Hepatocyte (in vitro differentiated cells): ENCODE measurements at regions not wholly inside any gene's neighbourhood (a gene's known extent, or its start where the extent isn't known, plus 50 kb on each side); places are given as distances from the start of the nearest gene placed in this dataset.

Source experiments
- DNase-seq: peaks from one replicate; pipeline ENCODE4 v3.0.0-alpha.2; 2016; ENCODE audit warnings: low spot score
- H2AFZ ChIP-seq: fragments of 200-600 bp; sonication (generic); 2 replicates; pipeline ENCODE4 v1.6.0; 2016; ENCODE audit warnings: antibody characterized with exemption, mild to moderate bottlenecking
- H3K27ac ChIP-seq: fragments of 200-600 bp; sonication (generic); 2 replicates; pipeline ENCODE4 v1.5.1; 2016; ENCODE audit warnings: mild to moderate bottlenecking
- H3K27me3 ChIP-seq: fragments of 200-600 bp; sonication (generic); 2 replicates; pipeline ENCODE4 v1.6.1; 2016
- H3K36me3 ChIP-seq: fragments of 200-600 bp; sonication (generic); replicated peaks from 2 replicates; pipeline ENCODE4 v1.5.1; 2016; ENCODE audit warnings: low read depth; ENCODE audit not compliant: insufficient read depth
- H3K4me1 ChIP-seq: fragments of 200-600 bp; sonication (generic); 2 replicates; pipeline ENCODE4 v1.5.1; 2016; ENCODE audit warnings: mild to moderate bottlenecking, moderate library complexity; ENCODE audit not compliant: insufficient read depth
- H3K4me2 ChIP-seq: fragments of 200-600 bp; sonication (generic); 2 replicates; pipeline ENCODE4 v1.6.0; 2016
- H3K4me3 ChIP-seq: fragments of 200-600 bp; sonication (generic); 2 replicates; pipeline ENCODE4 v1.5.1; 2016; ENCODE audit warnings: mild to moderate bottlenecking
- H3K79me2 ChIP-seq: fragments of 200-600 bp; sonication (generic); 2 replicates; pipeline ENCODE4 v1.6.0; 2017; ENCODE audit warnings: mild to moderate bottlenecking
- H3K9me2 ChIP-seq: fragments of 200-600 bp; sonication (generic); replicated peaks from 2 replicates; pipeline ENCODE4 v1.6.0; 2017; ENCODE audit warnings: mild to moderate bottlenecking; ENCODE audit not compliant: insufficient read depth
- H3K9me3 ChIP-seq: fragments of 200-600 bp; sonication (generic); 2 replicates; pipeline ENCODE4 v1.5.1; 2016; ENCODE audit warnings: low read depth, mild to moderate bottlenecking
- H4K20me1 ChIP-seq: fragments of 200-600 bp; sonication (generic); 2 replicates; pipeline ENCODE4 v1.6.0; 2016; ENCODE audit warnings: mild to moderate bottlenecking; ENCODE audit not compliant: insufficient read depth, poor library complexity, severe bottlenecking
- EZH2 ChIP-seq: fragments of 200-600 bp; sonication (generic); IDR thresholded peaks from 2 replicates; pipeline ENCODE4 v1.6.1; 2016; ENCODE audit warnings: antibody characterized with exemption, mild to moderate bottlenecking, borderline replicate concordance
- EZH2phosphoT487 ChIP-seq: fragments of 200-600 bp; sonication (generic); IDR thresholded peaks from one replicate; pipeline ENCODE4 v1.6.1; 2018; ENCODE audit warnings: antibody characterized with exemption, mild to moderate bottlenecking, low read depth, moderate library complexity; ENCODE audit not compliant: unreplicated experiment, severe bottlenecking
- WGBS: methylation state at CpG from one replicate; pipeline ENCODE4 v1.1.6; 2016; ENCODE audit warnings: low lambda C conversion rate; ENCODE audit errors: missing lambda C conversion rate; 5-methylcytosine and 5-hydroxymethylcytosine counted together
- TF ChIP-seq, protein P1 (sequence below): fragments of 200-600 bp; sonication (generic); IDR thresholded peaks from 2 replicates; pipeline ENCODE4 v1.5.1; 2016; ENCODE audit warnings: antibody characterized with exemption, mild to moderate bottlenecking; ENCODE audit not compliant: poor library complexity

- Histone ChIP-seq H3K36me3 (no peaks in the 10 kb centered on the region), H3K4me3 (no peak overlapping the region), H3K9me3 (no peaks in the 10 kb centered on the region), H3K4me2 (no peak overlapping the region), H2AFZ (no peak overlapping the region), H4K20me1 (no peaks in the 10 kb centered on the region), H3K79me2 (no peaks in the 10 kb centered on the region), H3K9me2 (no peaks in the 10 kb centered on the region), H3K4me1 (no peaks in the 10 kb centered on the region), H3K27me3 (no peaks in the 10 kb centered on the region), H3K27ac (no peak overlapping the region)
- TF ChIP-seq EZH2phosphoT487 (no peak), EZH2 (no peak)
- TF ChIP-seq, protein P1, sequence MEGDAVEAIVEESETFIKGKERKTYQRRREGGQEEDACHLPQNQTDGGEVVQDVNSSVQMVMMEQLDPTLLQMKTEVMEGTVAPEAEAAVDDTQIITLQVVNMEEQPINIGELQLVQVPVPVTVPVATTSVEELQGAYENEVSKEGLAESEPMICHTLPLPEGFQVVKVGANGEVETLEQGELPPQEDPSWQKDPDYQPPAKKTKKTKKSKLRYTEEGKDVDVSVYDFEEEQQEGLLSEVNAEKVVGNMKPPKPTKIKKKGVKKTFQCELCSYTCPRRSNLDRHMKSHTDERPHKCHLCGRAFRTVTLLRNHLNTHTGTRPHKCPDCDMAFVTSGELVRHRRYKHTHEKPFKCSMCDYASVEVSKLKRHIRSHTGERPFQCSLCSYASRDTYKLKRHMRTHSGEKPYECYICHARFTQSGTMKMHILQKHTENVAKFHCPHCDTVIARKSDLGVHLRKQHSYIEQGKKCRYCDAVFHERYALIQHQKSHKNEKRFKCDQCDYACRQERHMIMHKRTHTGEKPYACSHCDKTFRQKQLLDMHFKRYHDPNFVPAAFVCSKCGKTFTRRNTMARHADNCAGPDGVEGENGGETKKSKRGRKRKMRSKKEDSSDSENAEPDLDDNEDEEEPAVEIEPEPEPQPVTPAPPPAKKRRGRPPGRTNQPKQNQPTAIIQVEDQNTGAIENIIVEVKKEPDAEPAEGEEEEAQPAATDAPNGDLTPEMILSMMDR = no peak
- no peak for DNase-seq
- WGBS = 89% methylated on average over 1 of the region's 2 CpGs
These were observed 1460.4 kb upstream of the PIK3C3 start for GRCh38 chr18:40494603-40495002.

GRCh38 chr18:40493316-40493715 is 1461.7 kb upstream of the PIK3C3 start:
- no peaks in the 10 kb centered on the region for H3K4me1 ChIP-seq
- no peaks in the 10 kb centered on the region for H3K9me2 ChIP-seq
- H3K27me3 ChIP-seq = no peaks in the 10 kb centered on the region
- no peaks in the 10 kb centered on the region for H3K9me3 ChIP-seq
- H3K4me3 ChIP-seq = no peak overlapping the region
- no peaks in the 10 kb centered on the region for H3K36me3 ChIP-seq
- no peak overlapping the region for H2AFZ ChIP-seq
- H3K27ac ChIP-seq = no peak overlapping the region
- H4K20me1 ChIP-seq = no peaks in the 10 kb centered on the region
- WGBS = 61% methylated on average over 4 of the region's 4 CpGs
- TF ChIP-seq, protein P1 = no peak
- TF ChIP-seq EZH2 (no peak), EZH2phosphoT487 (no peak)
- no peaks in the 10 kb centered on the region for H3K79me2 ChIP-seq
- H3K4me2 ChIP-seq = no peak overlapping the region
- DNase-seq = no peak

- Histone ChIP-seq H4K20me1 (no peaks in the 10 kb centered on the region), H3K9me3 (no peaks in the 10 kb centered on the region), H3K9me2 (no peaks in the 10 kb centered on the region), H3K27me3 (no peaks in the 10 kb centered on the region), H3K4me1 (no peaks in the 10 kb centered on the region), H3K79me2 (no peaks in the 10 kb centered on the region), H3K4me3 (no peak overlapping the region), H3K36me3 (no peaks in the 10 kb centered on the region), H3K4me2 (no peak overlapping the region), H3K27ac (no peak overlapping the region), H2AFZ (no peak overlapping the region)
- no peak for DNase-seq
- TF ChIP-seq EZH2 (no peak), EZH2phosphoT487 (no peak)
- TF ChIP-seq, protein P1 = no peak
These were observed 1465.7 kb upstream of the PIK3C3 start for GRCh38 chr18:40489301-40489700.

- H3K79me2 ChIP-seq = no peaks in the 10 kb centered on the region
- no peak overlapping the region for H3K4me3 ChIP-seq
- no peaks in the 10 kb centered on the region for H3K4me1 ChIP-seq
- no peaks in the 10 kb centered on the region for H3K9me2 ChIP-seq
- no peaks in the 10 kb centered on the region for H3K36me3 ChIP-seq
- no peak overlapping the region for H3K27ac ChIP-seq
- H3K27me3 ChIP-seq = no peaks in the 10 kb centered on the region
- H4K20me1 ChIP-seq = no peaks in the 10 kb centered on the region
- no peaks in the 10 kb centered on the region for H3K9me3 ChIP-seq
- TF ChIP-seq EZH2 (no peak), EZH2phosphoT487 (no peak)
- TF ChIP-seq, protein P1 = no peak
- DNase-seq = no peak
- no peak overlapping the region for H3K4me2 ChIP-seq
- no peak overlapping the region for H2AFZ ChIP-seq
These were observed 1469.7 kb upstream of the PIK3C3 start for GRCh38 chr18:40485318-40485717.
